Left cardiac atrium (tissue), 4 donors: ENCODE measurements at regions not wholly inside any gene's neighbourhood (a gene's known extent, or its start where the extent isn't known, plus 50 kb on each side); places are given as distances from the start of the nearest gene placed in this dataset.

Source experiments
- ATAC-seq, 2 donors: fragments of 200-7000 bp; cut with Tn5 transposase; one replicate each; pipeline ENCODE4 v1.9.1; 2020; ENCODE audit warnings: mild to moderate bottlenecking in 2 of 2, moderate library complexity in 2 of 2
- DNase-seq: peaks from one replicate; pipeline ENCODE4 v3.0.0-alpha.2; 2020
- intact Hi-C, 2 donors: fragments of 100-400 bp; cut with DNase I; formaldehyde crosslinking; loops; one replicate each; pipeline versions ENCODE4 v1.14.1 to v1.15.1; 2022 to 2023
- donor health status: DM: no; HTN: yes; CAD: no.
- donor health status: DM: no; HTN: yes; CAD: no; lungs with severe emphysema.
- donor health status: DM: yes; HTN: yes; CAD: no.
- donor health status: Dilated cardiomyopathy.

DNA sequence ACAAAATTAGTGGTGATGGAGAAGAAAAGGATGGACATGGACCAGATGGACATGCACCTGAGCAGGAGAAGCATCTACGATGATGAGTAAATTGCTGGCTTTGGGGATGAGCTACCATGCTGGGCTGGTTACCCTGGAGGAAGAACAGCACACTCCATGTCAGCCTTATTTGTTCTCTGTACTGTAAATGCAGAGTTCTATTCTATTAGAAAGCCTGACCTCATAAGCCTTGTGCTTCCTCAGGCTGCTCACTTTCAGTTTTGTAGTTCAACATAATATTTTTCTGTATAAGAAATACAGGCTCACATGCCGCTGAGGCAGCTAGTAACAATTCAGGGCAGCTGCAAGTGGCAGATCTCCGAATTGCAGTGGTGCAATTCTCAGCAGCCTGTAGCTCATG, 249.6 kb downstream of the PLA2G4A start:
- ATAC-seq = no peak
- intact Hi-C loops = no loop called here
- DNase-seq = no peak

DNA sequence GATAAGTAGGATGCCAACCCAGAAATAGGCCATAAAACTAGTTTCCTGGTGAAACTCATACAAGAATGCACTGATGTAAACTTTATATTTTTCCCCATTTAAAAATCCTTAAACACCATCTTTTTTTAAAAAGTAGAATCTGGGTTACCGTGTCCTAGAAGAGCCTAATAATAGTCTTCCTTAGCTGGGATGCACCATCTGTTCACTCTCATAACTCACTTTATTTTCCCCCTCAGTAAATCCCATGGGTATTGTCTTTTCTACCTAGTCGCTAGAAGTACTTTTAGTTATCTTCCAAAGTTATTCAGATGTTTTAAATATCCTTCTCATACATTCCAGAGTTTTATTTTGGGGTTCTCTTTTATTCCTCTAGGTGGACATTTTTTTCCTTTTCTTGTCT, 250.2 kb downstream of the PLA2G4A start:
- intact Hi-C loops = no loop called here
- no peak for ATAC-seq
- no peak for DNase-seq

DNA sequence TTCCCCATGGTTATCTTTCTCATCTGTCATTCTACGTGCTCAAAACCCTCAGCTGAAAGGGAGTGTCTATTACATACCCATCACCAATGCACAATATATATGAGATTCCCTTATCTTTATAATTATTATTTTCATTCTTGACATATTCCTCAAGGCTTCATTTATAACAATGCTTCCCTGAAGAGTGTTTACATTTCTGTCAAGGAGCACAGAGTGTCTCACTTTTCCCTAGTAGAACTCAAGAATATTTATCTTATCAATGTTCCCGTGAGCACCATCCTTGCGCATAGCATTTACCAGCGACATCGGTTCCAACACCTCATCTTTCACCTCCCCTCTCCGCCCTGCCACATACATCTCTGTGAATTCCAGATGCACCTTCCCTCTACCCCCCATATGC, 250.6 kb downstream of the PLA2G4A start:
- intact Hi-C loops = no loop called here
- DNase-seq (no peak), ATAC-seq (no peak)

DNA sequence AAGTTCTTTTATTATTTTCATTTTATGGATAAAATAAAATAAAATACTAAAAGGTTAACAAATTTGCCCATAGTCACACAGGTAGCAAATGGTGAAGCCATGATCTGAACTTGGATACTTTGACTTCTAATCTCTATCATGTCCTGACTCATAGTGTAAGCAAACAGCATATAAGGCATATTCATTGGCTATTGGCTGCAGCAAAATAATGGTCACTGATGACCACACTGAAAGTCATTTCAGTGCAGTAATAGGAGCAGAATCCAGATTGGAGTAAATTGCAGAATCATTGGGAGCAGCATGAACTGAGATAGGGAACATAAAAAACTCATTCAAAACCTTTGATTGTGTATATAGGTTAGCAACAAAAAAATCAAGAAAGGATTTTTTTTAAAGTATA, 262.9 kb downstream of the PLA2G4A start:
- no peak for DNase-seq

DNA sequence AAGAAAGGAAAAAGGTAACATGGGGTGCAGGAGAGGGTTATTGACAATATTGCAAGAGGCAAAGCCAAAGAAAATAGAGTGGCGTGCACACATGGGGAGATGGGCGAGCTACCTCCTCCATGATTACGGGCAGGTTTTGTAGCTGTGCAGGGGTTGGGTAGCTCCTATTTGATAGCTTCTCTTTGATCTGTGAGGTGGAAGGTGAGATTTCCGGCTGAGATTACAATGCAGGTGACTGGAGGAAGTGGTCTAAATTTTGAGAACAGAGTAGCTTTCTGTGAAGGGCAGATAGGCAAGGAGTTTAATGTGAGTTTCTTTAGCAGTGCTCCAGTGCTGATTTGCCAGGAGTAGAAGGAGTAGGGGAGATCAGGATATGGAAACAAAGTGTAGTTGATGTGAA, 263.4 kb downstream of the PLA2G4A start:
- no peak for DNase-seq
- ATAC-seq = no peak
- intact Hi-C loops = no loop called here

More for the DNA sequence above, 262.9 kb downstream of the PLA2G4A start:
- intact Hi-C loops = no loop called here
- ATAC-seq = no peak

DNA sequence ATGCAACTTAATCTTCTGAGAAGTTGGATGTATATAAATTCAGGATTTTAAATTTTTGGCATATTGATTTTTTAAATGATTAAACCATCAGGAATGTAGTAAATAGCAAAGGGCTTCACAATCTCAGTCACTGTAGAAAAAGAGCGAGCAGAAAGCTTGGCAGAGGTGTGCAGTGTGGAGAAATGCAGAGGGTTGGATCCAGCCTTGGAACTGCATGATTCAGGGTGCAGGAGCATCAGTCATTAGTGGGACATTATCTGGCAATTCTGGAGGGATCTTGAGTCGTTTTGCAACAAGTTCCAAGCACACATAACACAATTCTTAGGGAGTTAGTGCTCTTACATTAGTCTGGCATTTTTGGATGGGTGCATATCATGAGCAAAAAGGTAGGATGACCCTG, 267.9 kb downstream of the PLA2G4A start:
- no peak for ATAC-seq
- no peak for DNase-seq
- intact Hi-C loops = no loop called here

DNA sequence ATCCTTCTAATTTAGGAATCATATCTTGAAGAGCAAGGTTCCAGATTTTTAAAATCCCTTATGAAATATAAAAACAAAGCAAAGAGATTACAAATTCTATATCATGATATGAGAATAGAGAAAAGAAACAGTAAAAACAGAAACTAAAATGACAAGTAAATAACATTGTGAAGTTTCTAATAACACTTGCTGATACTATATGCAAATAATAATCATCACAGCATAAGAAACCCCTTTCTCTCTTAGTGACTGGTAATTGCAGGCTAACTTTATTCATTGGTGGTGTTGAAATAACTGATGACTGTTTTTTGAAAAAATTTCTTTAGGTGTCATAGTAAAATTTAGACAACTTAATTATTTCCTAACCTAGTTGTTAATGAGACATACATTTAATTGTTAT, 281.6 kb downstream of the PLA2G4A start:
- intact Hi-C loops = no loop called here
- ATAC-seq (no peak), DNase-seq (no peak)

DNA sequence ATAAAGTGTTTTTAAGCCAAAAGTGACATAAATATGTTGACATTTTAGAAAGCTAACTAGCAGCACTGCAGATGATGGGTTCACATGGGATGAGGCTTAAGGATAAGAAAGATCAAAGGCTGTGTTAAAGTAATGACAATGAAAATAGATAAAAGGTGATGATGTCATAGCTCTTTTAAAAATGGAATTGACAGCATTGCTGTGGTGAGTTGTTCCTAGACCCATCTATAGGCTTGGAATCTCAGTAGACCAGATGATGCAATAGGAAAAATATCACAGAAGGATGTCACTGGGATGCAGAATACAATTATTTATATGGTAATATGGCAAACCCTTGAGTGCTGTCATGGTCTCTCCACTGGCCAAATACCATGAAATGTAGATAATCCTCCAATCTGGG, 286.0 kb downstream of the PLA2G4A start:
- ATAC-seq = no peak
- intact Hi-C loops = no loop called here
- no peak for DNase-seq

DNA sequence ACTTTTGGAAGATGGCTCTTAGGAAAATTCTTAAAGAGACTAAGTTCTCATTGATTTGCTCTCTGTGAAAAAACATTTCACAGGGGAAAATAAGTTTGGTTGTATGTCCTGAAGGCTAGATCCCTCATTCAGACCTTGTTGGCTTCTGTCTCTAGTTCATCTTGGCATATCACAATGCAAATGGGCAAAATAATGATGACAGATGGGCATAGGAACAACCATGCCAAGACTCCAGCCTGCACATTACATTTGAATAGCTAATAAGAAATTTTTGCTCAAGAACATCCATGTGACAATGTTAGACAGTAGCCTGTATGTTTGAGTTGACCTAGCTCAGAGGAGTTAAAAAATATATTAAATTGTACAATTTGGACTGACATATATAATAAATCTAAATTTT, 292.9 kb downstream of the PLA2G4A start:
- DNase-seq (no peak), ATAC-seq (no peak)
- intact Hi-C loops = no loop called here

DNA sequence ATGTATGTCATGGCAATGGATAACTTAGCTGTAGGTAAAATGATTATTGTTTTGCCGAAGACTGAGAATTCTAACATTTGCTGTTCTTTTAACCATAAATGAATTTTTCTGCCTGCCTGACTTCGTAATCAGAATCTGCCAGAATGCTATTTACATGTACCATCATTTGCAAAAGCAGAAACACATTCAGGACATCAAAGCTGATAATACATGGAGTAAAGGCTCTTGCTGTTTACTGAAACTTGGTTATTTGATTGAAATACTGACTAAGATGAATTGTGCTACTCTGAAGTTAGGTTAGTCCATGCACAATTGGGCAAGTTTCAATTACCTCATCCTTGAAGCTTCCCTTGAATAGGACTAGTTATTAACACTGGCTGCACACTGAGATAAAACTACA, 293.8 kb downstream of the PLA2G4A start:
- DNase-seq = no peak
- no peak for ATAC-seq
- intact Hi-C loops = no loop called here

DNA sequence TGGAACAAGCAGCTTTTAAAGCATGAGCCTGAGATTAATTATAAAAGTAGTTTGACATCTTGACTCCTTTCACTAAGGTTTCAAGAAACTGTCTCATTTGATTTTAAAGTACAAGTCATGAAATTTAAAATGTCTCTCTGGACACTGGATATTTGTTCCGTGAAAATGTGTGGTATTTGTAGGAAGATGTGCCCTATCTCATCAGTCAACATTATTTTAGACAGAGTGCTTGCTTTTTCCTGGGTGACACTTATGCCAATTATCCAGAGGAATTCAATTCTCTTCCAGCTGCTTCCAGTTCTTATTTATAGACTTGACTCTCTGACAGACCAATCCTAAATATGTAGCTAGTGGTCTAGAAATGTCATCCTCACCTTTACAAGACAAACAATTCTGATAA, 300.4 kb downstream of the PLA2G4A start:
- DNase-seq (no peak), ATAC-seq (no peak)
- intact Hi-C loops = no loop called here

DNA sequence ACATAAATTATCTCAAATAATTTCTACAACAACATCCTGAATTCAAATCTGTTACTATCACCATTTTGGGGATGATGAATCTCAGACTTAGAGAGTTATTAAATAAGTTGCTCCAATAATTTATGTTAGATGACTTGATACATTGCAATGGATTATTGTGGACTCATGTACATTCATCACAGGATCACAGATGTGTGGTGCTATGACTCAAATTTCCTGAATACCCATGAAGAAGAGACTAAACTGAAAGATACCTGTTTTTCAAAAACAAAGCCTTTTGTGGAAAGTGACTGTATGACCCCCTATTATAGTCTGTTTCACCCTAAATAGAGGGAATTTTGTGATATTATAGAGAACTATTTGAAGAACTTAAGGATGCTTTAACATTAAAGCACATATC, 315.0 kb downstream of the PLA2G4A start:
- DNase-seq = no peak
- intact Hi-C loops = no loop called here
- no peak for ATAC-seq

DNA sequence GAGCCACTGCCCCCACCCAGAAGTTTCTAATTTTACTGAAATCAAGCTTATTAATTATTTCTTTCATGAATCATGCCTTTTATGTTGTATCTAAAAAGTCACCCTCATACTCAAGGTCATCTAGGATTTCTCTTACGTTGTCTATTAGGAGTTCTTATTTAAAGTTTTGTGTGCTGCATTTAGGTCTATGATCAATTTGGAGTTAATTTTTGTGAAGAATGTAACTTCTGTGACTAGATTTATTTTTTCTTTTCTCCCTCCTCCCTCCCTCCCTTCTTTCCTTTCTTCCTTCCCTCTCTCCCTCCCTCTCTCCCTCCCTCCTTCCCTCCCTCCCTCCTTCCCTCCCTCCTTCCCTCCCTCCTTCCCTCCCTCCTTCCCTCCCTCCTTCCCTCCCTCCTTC, 317.6 kb downstream of the PLA2G4A start:
- DNase-seq (no peak), ATAC-seq (no peak)
- intact Hi-C loops = no loop called here

DNA sequence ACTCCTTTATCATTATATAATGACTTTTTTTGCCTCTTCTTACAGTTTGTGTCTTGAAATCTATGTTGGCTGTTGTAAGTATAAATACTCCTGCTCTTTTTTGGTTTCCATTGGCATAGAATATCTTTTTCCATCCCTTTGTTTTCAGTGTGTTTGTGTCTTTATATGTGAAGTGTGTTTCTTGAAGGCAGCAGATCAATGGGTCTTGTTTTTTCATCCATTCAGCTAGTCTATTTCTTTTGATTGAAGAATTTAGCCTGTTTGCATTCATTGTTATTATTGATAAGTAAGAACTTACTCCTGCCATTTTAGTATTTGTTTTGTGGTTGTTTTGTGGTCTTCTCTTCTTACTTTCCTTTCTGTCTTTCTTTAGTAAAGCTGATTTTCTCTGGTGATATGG, 322.8 kb downstream of the PLA2G4A start:
- DNase-seq (no peak), ATAC-seq (no peak)
- intact Hi-C loops = no loop called here

DNA sequence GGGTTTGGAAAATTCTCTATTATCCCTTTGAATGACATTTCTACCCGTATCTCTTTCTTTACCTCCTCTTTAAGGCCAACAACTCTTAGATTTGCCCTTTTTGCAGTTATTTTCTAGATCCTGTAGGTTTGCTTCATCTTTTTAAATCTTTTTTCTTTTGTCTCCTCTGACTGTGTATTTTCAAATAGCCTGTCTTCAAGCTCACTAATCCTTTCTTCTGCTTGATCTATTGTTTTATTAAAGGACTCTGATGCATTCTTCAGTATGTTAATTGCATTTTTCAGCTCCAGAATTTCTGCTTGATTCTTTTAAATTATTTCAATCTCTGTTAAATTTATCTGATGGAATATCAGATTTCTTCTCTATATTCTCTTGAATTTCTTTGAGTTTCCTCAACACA, 324.3 kb downstream of the PLA2G4A start:
- no peak for DNase-seq
- no peak for ATAC-seq
- intact Hi-C loops = no loop called here

DNA sequence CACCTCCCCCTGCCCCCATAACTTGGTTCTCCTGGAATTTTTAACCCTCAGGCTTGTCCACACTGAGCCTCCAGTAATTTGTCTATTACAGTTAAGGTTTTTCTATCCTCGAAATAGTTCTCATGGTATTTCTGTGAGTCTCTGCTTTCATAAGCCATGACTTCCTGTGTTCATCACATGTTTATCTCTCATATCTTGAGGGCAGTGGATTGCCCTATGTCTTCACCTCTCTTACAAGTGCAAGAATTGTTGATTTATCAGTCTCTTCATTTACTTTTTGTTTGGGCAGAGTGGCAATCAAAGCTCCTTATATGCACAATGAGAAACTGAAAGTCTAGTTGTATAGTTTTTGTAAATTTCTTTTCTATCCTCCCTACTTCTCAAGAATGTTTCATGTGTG, 328.4 kb downstream of the PLA2G4A start:
- intact Hi-C loops = no loop called here
- no peak for ATAC-seq
- no peak for DNase-seq

DNA sequence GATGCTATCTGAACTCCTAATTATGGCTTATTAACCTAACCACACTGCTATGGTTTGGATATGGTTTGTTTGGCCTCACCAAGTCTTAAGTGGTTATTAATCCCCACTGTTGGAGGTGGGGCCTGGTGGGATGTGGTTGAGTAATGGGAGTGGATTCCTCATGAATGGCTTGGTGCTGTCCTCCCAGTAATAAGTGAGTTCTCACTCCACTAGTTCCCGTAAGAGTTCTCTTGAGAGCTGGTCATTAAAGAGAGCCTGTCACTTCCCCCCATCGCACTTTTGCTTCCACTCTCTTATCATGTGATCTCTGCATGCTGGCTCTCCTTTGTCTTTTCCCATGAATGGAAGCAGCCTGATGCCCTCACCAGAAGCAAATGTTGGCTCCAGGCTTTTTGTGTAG, 328.8 kb downstream of the PLA2G4A start:
- intact Hi-C loops = no loop called here
- ATAC-seq = no peak
- no peak for DNase-seq

DNA sequence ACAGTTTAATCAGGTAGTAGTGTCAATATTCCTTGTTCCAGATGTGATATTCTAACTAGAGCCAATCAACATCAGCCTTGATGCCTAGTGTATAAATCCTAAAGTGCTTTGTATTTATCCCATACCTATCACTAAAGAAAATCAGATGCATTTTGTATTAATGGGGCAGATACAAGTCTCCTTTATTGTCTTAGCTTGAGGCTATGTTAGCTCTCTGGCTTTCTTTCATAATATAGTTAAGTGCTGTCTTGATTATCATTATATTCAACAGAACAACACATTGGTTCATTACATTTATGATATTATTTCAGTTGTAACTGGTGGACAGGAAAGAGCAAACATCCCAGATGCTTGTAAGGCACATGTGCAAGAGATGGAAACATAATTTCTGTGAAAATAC, 338.8 kb downstream of the PLA2G4A start:
- intact Hi-C loops = no loop called here
- ATAC-seq (no peak), DNase-seq (no peak)

DNA sequence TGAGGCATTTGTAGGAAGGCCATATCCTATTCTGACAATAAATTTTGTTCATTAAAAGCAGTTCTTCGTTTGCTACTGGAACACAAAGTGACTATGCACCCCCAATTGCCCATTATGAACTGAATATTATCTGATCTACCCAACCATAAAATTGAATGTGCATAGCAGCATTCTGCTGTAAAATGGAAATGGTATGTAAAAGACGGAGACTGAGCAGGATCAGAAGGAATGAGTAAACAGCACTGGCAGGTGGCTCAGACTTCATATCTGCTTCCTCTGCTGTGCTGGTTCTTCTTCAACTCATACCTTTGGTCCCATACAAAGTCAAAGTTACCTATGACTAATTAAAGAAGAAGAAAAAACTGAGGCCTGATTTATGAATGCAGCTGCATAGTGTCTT, 339.5 kb downstream of the PLA2G4A start:
- no peak for ATAC-seq
- intact Hi-C loops = no loop called here
- DNase-seq = no peak

DNA sequence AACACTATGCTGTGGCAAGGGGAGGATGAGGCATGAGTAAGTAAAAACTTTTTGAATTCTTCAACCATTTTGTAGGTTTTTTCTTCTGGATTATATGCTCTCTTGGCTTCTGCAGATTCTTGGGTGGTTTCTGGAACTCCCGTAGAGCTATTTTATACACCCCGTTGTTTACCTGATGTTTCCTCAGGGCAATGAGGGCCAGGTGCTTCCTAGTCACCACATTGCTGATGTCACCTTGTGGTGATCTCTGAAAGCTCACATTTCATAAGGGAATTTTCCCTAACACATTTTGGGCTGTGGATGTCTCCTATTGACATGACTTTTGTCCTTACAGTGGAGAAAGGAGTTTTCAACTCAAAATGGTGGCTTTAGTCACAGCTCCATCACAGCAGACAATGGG, 356.6 kb downstream of the PLA2G4A start:
- DNase-seq (no peak), ATAC-seq (no peak)
- intact Hi-C loops = no loop called here

DNA sequence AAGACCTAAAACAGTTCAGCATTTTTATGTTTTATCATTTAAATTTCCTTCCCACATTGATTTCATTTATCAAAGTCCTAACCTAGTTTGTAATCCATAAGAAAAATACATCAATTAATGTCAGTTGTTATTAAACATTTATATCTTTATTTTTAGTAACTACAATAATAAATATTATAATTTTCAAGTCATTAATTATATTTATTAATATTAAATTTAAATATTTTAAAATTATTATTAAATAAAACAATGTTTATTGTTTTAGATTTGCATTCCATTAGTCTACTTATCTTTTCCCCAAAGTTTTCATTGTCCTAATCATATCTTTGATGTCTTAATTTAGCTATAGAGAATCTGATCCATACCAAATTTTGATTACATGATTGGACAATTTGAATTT, 368.9 kb downstream of the PLA2G4A start:
- no peak for ATAC-seq
- no peak for DNase-seq
- intact Hi-C loops = no loop called here

DNA sequence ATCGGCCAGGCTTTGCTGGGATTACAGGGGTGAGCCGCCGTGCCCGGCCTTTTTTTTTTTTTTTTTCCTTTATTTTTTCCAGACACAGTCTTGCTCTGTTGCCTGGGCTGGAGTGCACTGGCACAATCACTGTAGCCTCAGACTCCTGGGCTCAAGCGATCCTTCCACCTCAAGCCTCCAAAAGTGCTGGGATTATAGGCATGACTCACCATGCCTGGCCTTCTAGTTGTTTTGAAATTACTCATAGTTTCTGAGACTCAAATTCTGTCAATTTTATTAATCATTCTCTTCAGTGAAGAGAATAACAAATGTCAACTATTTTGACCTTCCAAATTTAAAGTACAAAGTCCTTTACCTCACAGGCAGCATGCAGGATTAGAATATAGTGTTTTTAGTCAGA, 374.5 kb downstream of the PLA2G4A start:
- intact Hi-C loops = no loop called here
- DNase-seq (no peak), ATAC-seq (no peak)

DNA sequence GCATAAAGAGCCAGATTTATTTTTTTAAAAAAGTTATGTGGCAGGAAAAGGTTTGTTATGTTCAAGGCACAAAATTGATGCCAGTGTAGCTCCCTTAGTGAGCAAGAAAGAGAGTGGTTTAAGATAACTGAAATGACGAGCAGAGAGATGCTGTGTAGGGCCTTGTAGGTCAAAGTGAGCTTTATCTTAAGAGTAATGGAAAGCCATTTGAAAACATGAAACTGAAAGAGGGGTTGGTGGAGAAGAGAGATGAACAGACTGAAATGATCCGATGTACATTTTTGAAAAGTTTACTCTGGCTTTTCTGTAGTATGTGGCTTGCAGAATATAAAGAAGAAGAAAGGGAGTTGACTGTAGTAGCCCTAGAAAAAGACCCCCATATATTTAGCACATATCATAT, 383.6 kb downstream of the PLA2G4A start:
- intact Hi-C loops = no loop called here
- DNase-seq = no peak
- no peak for ATAC-seq
